A172 (cell line): ENCODE measurements at regions not wholly inside any gene's neighbourhood (a gene's known extent, or its start where the extent isn't known, plus 50 kb on each side); places are given as distances from the start of the nearest gene placed in this dataset.
A peak's percentile ranks its signal among the peaks of the same experiment; 100 is the strongest.

ENCODE experiments used
- DNase-seq: peaks from one replicate; pipeline ENCODE4 v3.0.0-alpha.2; 2015; ENCODE audit warnings: low spot score

GRCh38 chr10:59087486-59087885 is 89.0 kb upstream of the PHYHIPL start:
- DNase-seq, result no peak

GRCh38 chr10:59088912-59089573 is 87.4 kb upstream of the PHYHIPL start:
- DNase-seq, result no peak

- no peak for DNase-seq
Observed at GRCh38 chr10:59090817-59091622, 85.4 kb upstream of the PHYHIPL start.

GRCh38 chr10:59093461-59093860 is 83.0 kb upstream of the PHYHIPL start:
- DNase-seq, result no peak

- DNase-seq, result no peak
Observed at GRCh38 chr10:59096631-59097030, 79.8 kb upstream of the PHYHIPL start.

- DNase-seq, result no peak
Observed at GRCh38 chr10:59098387-59098786, 78.1 kb upstream of the PHYHIPL start.

- peak; percentile 1 for DNase-seq
Observed at GRCh38 chr10:59098831-59099452, 77.5 kb upstream of the PHYHIPL start.

GRCh38 chr10:59099481-59099880 is 77.0 kb upstream of the PHYHIPL start:
- no peak for DNase-seq

GRCh38 chr10:59102394-59102793 is 74.0 kb upstream of the PHYHIPL start:
- no peak for DNase-seq

- no peak for DNase-seq
Observed at GRCh38 chr10:59104186-59104585, 72.3 kb upstream of the PHYHIPL start.

- DNase-seq, result no peak
Observed at GRCh38 chr10:59106441-59106840, 70.0 kb upstream of the PHYHIPL start.

- no peak for DNase-seq
Observed at GRCh38 chr10:59107147-59107546, 69.3 kb upstream of the PHYHIPL start.

- DNase-seq, result no peak
Observed at GRCh38 chr10:59108296-59108870, 68.1 kb upstream of the PHYHIPL start.

GRCh38 chr10:59108886-59109288 is 67.6 kb upstream of the PHYHIPL start:
- no peak for DNase-seq

GRCh38 chr10:59109826-59110225 is 66.6 kb upstream of the PHYHIPL start:
- no peak for DNase-seq

- DNase-seq, result no peak
Observed at GRCh38 chr10:59124187-59124586, 52.3 kb upstream of the PHYHIPL start.

GRCh38 chr10:59125666-59126065 is 50.8 kb upstream of the PHYHIPL start:
- DNase-seq, result no peak

GRCh38 chr10:59126261-59126660 is 50.2 kb upstream of the PHYHIPL start:
- DNase-seq, result no peak
